GM06990 (cell line): ENCODE measurements at regions not wholly inside any gene's neighbourhood (a gene's known extent, or its start where the extent isn't known, plus 50 kb on each side); places are given as distances from the start of the nearest gene placed in this dataset.
"Not testable (repeated sequence)": the region's sequence is repeated elsewhere in the genome, so short reads cannot be mapped to it uniquely, and the experiment has no call there.

Experiments used
- DNase-seq: peaks from one replicate; pipeline ENCODE4 v3.0.0-alpha.2; 2011; ENCODE audit not compliant: insufficient read length; ENCODE audit errors: extremely low read depth
- H3K27me3 ChIP-seq: replicated peaks from 2 replicates; pipeline ENCODE4 v1.6.0; 2011; ENCODE audit warnings: low read length; ENCODE audit not compliant: control insufficient read depth, insufficient read depth
- H3K36me3 ChIP-seq: 2 replicates; pipeline ENCODE4 v1.5.1; 2011; ENCODE audit warnings: low read length; ENCODE audit not compliant: control insufficient read depth, insufficient read depth
- H3K4me3 ChIP-seq: replicated peaks from 2 replicates; pipeline ENCODE4 v1.5.1; 2011; ENCODE audit warnings: low read depth, mild to moderate bottlenecking, control low read depth, low read length
- CTCF ChIP-seq: IDR thresholded peaks from 2 replicates; pipeline ENCODE4 v1.5.1; 2011; ENCODE audit warnings: low read length, control low read depth, mild to moderate bottlenecking, inconsistent platforms; ENCODE audit not compliant: insufficient read depth, poor library complexity, severe bottlenecking

GRCh38 chr3:165682734-165683133 lies 154.5 kb downstream of the BCHE start:
- TF ChIP-seq CTCF = no peak
- no peak overlapping the region for H3K4me3 ChIP-seq
- DNase-seq = no peak

GRCh38 chr3:165669967-165670366 lies 167.3 kb downstream of the BCHE start:
- DNase-seq = no peak
- no peak for TF ChIP-seq CTCF
- Histone ChIP-seq H3K36me3 (no peaks in the 10 kb centered on the region), H3K27me3 (no peaks in the 10 kb centered on the region), H3K4me3 (no peak overlapping the region)

More at GRCh38 chr3:165682734-165683133, 154.5 kb downstream of the BCHE start:
- Histone ChIP-seq H3K27me3 (no peaks in the 10 kb centered on the region), H3K36me3 (no peaks in the 10 kb centered on the region)

- DNase-seq = no peak
- H3K4me3 ChIP-seq = no peak overlapping the region
- H3K27me3 ChIP-seq = no peaks in the 10 kb centered on the region
- no peaks in the 10 kb centered on the region for H3K36me3 ChIP-seq
- no peak for TF ChIP-seq CTCF
Measured at GRCh38 chr3:165669504-165669903, 167.7 kb downstream of the BCHE start.

GRCh38 chr3:165667676-165668075 lies 169.5 kb downstream of the BCHE start:
- Histone ChIP-seq H3K36me3 (no peaks in the 10 kb centered on the region), H3K27me3 (no peaks in the 10 kb centered on the region), H3K4me3 (no peak overlapping the region)
- TF ChIP-seq CTCF = no peak
- peak; percentile 25 for DNase-seq

- H3K27me3 ChIP-seq = no peaks in the 10 kb centered on the region
- no peaks in the 10 kb centered on the region for H3K36me3 ChIP-seq
- DNase-seq = no peak
- TF ChIP-seq CTCF = no peak
- no peak overlapping the region for H3K4me3 ChIP-seq
Measured at GRCh38 chr3:165658027-165658426, 179.2 kb downstream of the BCHE start.

GRCh38 chr3:165653130-165653778 lies 184.0 kb downstream of the BCHE start:
- Histone ChIP-seq H3K27me3 (no peaks in the 10 kb centered on the region), H3K36me3 (no peaks in the 10 kb centered on the region), H3K4me3 (no peak overlapping the region)
- no peak for DNase-seq
- no peak for TF ChIP-seq CTCF

GRCh38 chr3:165649282-165649681 lies 187.9 kb downstream of the BCHE start:
- H3K4me3 ChIP-seq, DNase-seq, H3K36me3 ChIP-seq, H3K27me3 ChIP-seq: not testable (repeated sequence)
